HepG2 (cell line): ENCODE measurements at regions not wholly inside any gene's neighbourhood (a gene's known extent, or its start where the extent isn't known, plus 50 kb on each side); places are given as distances from the start of the nearest gene placed in this dataset.
"Not testable (repeated sequence)": the region's sequence is repeated elsewhere in the genome, so short reads cannot be mapped to it uniquely, and the experiment has no call there.

Experiments used
- ATAC-seq: fragments of 200-7000 bp; cut with Tn5 transposase; 3 replicates; pipeline ENCODE4 v1.9.1; 2020; ENCODE audit warnings: mild to moderate bottlenecking, moderate library complexity
- BruUV-seq: library from RNA; stranded (reverse); fragments of 400-500 nt; replicated peaks from 2 replicates; lab custom pipeline; 2021; lab: Mats Ljungman, UMichigan
- CTCF ChIA-PET: fragments of 300-600 bp; formaldehyde crosslinking; extraction: SDS; loops from one replicate; lab custom pipeline; 2021; ENCODE audit warnings: low total read pairs, inconsistent platforms, low intra/inter-chr PET ratio; lab: Yijun Ruan, JAX
- POLR2A ChIA-PET: fragments of 350-600 bp; sonication (Branson Sonifier 250); formaldehyde crosslinking; loops from one replicate; lab custom pipeline; 2020; ENCODE audit warnings: antibody characterized with exemption, inconsistent platforms; lab: Yijun Ruan, JAX
- DNase-seq: peaks from one replicate; pipeline ENCODE4 v3.0.0-alpha.2; 2015; ENCODE audit warnings: low spot score
- FAIRE-seq: peaks from 3 replicates; lab custom pipeline; 2011; peaks lifted over from hg19 to GRCh38; lab: Jason Lieb, UNC
- H2AFZ ChIP-seq: one replicate; pipeline ENCODE4 v1.6.1; 2011; ENCODE audit warnings: low read length, inconsistent platforms
- H3K27ac ChIP-seq: fragments of 300-600 bp; 3 replicates; pipeline ENCODE4 v1.8.0; 2011; ENCODE audit warnings: mixed run types, mild to moderate bottlenecking, mixed read lengths, low read length, inconsistent platforms; ENCODE audit not compliant: insufficient read depth; ENCODE audit errors: extremely low read length
- H3K27me3 ChIP-seq, 2 experiments: fragments of 200-600 bp in 1 of 2; 2 replicates in 1 of 2; 3 replicates in 1 of 2; pipeline versions ENCODE4 v1.6.0 to v1.8.0; 2011; ENCODE audit warnings: low read length in 2 of 2, mild to moderate bottlenecking in 2 of 2, moderate library complexity in 2 of 2, inconsistent platforms in 1 of 2; ENCODE audit not compliant: insufficient read depth in 2 of 2, control insufficient read depth in 1 of 2
- H3K36me3 ChIP-seq, 2 experiments: fragments of 200-600 bp in 1 of 2; replicated peaks in 1 of 2; 2 replicates in 1 of 2; 3 replicates in 1 of 2; pipeline versions ENCODE4 v1.5.1 to v1.8.0; 2011; ENCODE audit warnings: low read length in 2 of 2, inconsistent platforms in 1 of 2; ENCODE audit not compliant: insufficient read depth in 2 of 2, control insufficient read depth in 1 of 2
- H3K4me1 ChIP-seq: 2 replicates; pipeline ENCODE4 v1.5.1; 2012; ENCODE audit warnings: low read length, inconsistent platforms; ENCODE audit not compliant: insufficient read depth
- H3K4me2 ChIP-seq: 2 replicates; pipeline ENCODE4 v1.6.0; 2011; ENCODE audit warnings: low read depth, low read length, inconsistent platforms
- H3K4me3 ChIP-seq, 3 experiments: fragments of 200-600 bp in 1 of 3; sonication (generic), shearing (Covaris generic) in 1 of 3; replicated peaks in 1 of 3; 2 replicates each; pipeline ENCODE4 v1.5.1; 2011 to 2016; ENCODE audit warnings: low read length in 3 of 3, inconsistent platforms in 2 of 3, low read depth in 2 of 3, mild to moderate bottlenecking in 2 of 3, control low read depth in 1 of 3, mixed read lengths in 1 of 3; ENCODE audit not compliant: insufficient read depth in 1 of 3
- H3K79me2 ChIP-seq: one replicate; pipeline ENCODE4 v1.6.1; 2011; ENCODE audit warnings: low read length, inconsistent platforms; ENCODE audit not compliant: insufficient read depth
- H3K9ac ChIP-seq: 2 replicates; pipeline ENCODE4 v1.6.0; 2011; ENCODE audit warnings: mild to moderate bottlenecking, low read depth, low read length, inconsistent platforms; ENCODE audit not compliant: insufficient read depth
- H3K9me3 ChIP-seq: 2 replicates; pipeline ENCODE4 v1.5.1; 2012; ENCODE audit warnings: mild to moderate bottlenecking, low read length
- H4K20me1 ChIP-seq: 2 replicates; pipeline ENCODE4 v1.6.0; 2011; ENCODE audit warnings: inconsistent platforms, mild to moderate bottlenecking, low read length, moderate library complexity; ENCODE audit not compliant: insufficient read depth
- ZNF281 ChIP-seq: sonication (generic); formaldehyde crosslinking; IDR thresholded peaks from 2 replicates; pipeline ENCODE4 v1.4.0; 2020; ENCODE audit warnings: missing genetic modification reagents, borderline replicate concordance
- WGBS: methylation state at CpG from one replicate; pipeline ENCODE4 v1.1.6; 2017; ENCODE audit warnings: low lambda C conversion rate; 5-methylcytosine and 5-hydroxymethylcytosine counted together
- in situ Hi-C: cut with HindIII; loops from 2 replicates; pipeline ENCODE4 v1.10.0; 2017; ENCODE audit warnings: low pct_unique_long_range_greater_than_20kb; ENCODE audit not compliant: extremely low pct_ligation_motif_present
- intact Hi-C: fragments of 100-400 bp; cut with micrococcal nuclease; formaldehyde crosslinking; loops from one replicate; pipeline ENCODE4 v1.10.0; 2022; ENCODE audit not compliant: unreplicated experiment
- TF ChIP-seq, protein P1 (sequence below), 2 experiments: fragments of 450-650 bp in 1 of 2; sonication (generic) in 1 of 2; formaldehyde crosslinking; IDR thresholded peaks; 2 replicates each; pipeline versions ENCODE4 v1.5.0 to v1.8.0; 2020 to 2022; ENCODE audit warnings: mild to moderate bottlenecking in 1 of 2, missing genetic modification reagents in 1 of 2

GRCh38 chr5:58294598-58295305 lies 165.1 kb downstream of the PLK2 start:
- FAIRE-seq: no peak
- no TSS peak for BruUV-seq
- POLR2A ChIA-PET: no interaction called here
- no peak for ATAC-seq
- Histone ChIP-seq H3K27ac (no peak overlapping the region), H3K79me2 (no peaks in the 10 kb centered on the region), H3K36me3 (no peaks in the 10 kb centered on the region), H2AFZ (no peak overlapping the region), H4K20me1 (no peaks in the 10 kb centered on the region)
- DNase-seq: no peak
- in situ Hi-C loops: no loop called here
- 0% methylated on average over 1 of the region's 1 CpG for WGBS
- TF ChIP-seq, protein P1, sequence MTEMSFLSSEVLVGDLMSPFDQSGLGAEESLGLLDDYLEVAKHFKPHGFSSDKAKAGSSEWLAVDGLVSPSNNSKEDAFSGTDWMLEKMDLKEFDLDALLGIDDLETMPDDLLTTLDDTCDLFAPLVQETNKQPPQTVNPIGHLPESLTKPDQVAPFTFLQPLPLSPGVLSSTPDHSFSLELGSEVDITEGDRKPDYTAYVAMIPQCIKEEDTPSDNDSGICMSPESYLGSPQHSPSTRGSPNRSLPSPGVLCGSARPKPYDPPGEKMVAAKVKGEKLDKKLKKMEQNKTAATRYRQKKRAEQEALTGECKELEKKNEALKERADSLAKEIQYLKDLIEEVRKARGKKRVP (CRISPR knock-in tag; IDR thresholded peaks at IDR 0.05): no peak
- TF ChIP-seq, all 625 proteins: peak for 0
- Histone ChIP-seq H3K4me3 (no peak overlapping the region), H3K4me2 (no peak overlapping the region), H3K9me3 (no peaks in the 10 kb centered on the region), H3K4me1 (no peaks in the 10 kb centered on the region), H3K9ac (no peak overlapping the region), H3K27me3 (no peaks in the 10 kb centered on the region)
- CTCF ChIA-PET: no interaction called here
- intact Hi-C loops: no loop called here

DNA sequence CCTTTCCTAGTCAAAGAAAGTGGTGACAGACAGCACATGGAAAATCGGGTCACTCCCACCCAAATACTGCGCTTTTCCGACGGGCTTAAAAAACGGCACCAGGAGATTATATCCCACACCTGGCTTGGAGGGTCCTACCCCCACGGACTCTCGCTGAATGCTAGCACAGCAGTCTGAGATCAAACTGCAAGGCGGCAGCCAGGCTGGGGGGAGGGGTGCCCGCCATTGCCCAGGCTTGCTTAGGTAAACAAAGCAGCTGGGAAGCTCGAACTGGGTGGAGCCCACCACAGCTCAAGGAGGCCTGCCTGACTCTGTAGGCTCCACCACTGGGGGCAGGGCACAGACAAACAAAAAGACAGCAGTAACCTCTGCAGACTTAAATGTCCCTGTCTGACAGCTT lies 171.6 kb downstream of the PLK2 start:
- intact Hi-C loops, in situ Hi-C loops, H3K9ac ChIP-seq, ATAC-seq, CTCF ChIA-PET, FAIRE-seq: not testable (repeated sequence)
- TF ChIP-seq ZNF281 (CRISPR knock-in tag): peak; percentile 62; the same call in 1 of the 2 replicates
- TF ChIP-seq, all 625 proteins: peak for 1; not testable (repeated sequence) for 624
- 40% methylated on average over 8 of the region's 10 CpGs for WGBS
- H3K27me3 ChIP-seq, H2AFZ ChIP-seq, H3K4me2 ChIP-seq, POLR2A ChIA-PET, BruUV-seq, H3K9me3 ChIP-seq, H3K4me3 ChIP-seq, DNase-seq, H3K79me2 ChIP-seq, H3K4me1 ChIP-seq, H4K20me1 ChIP-seq, H3K36me3 ChIP-seq, H3K27ac ChIP-seq: not testable (repeated sequence)
